HG03064 (cell line): ENCODE measurements at regions not wholly inside any gene's neighbourhood (a gene's known extent, or its start where the extent isn't known, plus 50 kb on each side); places are given as distances from the start of the nearest gene placed in this dataset.

ENCODE experiments used
- ATAC-seq: cut with Tn5 transposase; IDR thresholded peaks from one replicate; pipeline ENCODE4 v1.9.1; 2021; ENCODE audit warnings: low read depth; ENCODE audit not compliant: unreplicated experiment

DNA sequence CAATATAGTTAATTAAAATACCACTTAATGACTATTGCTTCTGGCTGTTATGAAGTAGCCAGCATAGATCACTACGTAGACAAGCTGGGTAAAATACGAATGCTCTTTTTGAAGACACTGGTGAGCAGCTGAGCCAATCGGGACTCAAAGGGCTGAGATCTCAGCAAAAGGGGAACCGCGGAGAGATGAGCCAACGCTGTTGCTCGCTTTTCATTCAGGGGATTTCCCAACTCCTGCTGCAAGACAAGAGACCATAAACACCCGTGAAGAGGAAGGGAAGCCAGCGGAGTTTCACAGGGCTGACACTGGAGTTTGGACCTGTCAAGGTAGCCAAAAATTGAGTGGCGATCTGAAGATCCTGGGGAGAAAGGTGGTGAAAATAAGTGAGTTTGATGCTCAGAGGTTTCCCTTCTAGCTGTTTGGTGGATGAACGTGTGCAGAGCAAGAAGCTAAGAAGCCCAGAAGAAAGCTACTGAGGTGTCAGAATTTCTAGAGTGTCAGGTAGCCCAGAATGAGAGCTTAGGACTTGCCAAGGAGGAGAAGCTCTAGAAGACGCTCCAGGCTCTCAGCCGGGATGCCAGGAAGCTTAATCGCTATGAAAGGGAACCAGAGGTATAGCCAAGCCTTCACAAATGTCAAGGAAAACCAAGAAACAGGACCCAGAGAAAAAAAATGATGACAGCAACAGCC, 79.6 kb upstream of the RNU6ATAC start:
- no peak for ATAC-seq

DNA sequence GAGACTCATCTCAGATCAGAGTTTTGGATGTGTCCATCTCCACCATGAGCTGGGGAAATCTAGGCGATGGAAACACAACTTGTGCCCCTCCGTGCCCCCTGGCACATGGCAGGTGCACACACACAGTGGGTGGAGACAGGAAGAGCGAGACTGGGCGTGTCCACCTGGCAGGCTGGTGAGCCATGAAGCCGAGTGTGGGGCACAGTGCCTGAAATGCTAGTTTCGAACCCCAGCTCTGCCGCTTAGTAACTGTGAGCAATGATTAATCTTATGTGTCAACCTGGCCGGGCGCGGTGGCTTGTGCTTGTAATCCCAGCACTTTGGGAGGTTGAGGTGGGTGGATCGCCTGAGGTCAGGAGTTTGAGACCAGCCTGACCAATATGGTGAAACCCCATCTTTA, 80.8 kb upstream of the RNU6ATAC start:
- ATAC-seq = no peak

- no peak for ATAC-seq
These were observed 78.2 kb upstream of the RXRA start for GRCh38 chr9:134247918-134248631.

GRCh38 chr9:134251296-134252069, 74.8 kb upstream of the RXRA start:
- no peak for ATAC-seq

DNA sequence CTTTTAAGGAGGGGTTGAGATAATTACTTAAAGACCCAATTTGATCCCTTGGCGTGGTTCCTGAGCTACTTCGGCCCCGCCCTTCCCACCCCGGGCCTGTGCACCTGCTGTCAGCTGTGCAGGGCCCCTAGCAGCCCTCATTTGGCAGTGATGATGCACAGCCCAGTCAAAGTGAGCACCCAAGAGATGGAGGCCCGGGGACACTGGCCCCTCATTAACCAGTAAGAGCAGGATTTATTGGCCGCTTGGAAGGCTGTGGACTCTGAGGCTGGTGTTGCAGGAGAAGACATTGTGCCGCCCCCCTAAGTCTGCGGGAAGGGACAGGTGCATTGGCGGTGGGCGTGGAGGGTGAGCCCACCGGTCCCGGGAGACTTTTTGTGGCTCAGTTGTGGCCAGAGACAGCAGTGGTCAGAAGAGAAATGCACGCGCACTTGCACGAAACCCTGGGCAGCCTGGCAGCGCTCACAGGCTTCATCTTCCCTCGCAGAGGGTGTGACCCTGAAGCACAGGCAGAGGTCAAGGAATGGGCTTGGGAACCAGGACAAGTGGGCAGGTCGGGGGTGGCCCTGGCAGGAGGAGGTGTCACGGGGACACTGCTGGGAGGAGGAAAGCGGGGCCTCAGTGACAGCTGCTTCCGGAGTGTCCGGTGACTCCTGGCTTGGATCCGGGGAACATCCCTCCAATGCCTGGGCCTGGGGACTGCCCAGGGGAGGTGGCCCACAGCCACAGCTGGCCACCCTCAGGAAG, 74.0 kb upstream of the RXRA start:
- no peak for ATAC-seq

DNA sequence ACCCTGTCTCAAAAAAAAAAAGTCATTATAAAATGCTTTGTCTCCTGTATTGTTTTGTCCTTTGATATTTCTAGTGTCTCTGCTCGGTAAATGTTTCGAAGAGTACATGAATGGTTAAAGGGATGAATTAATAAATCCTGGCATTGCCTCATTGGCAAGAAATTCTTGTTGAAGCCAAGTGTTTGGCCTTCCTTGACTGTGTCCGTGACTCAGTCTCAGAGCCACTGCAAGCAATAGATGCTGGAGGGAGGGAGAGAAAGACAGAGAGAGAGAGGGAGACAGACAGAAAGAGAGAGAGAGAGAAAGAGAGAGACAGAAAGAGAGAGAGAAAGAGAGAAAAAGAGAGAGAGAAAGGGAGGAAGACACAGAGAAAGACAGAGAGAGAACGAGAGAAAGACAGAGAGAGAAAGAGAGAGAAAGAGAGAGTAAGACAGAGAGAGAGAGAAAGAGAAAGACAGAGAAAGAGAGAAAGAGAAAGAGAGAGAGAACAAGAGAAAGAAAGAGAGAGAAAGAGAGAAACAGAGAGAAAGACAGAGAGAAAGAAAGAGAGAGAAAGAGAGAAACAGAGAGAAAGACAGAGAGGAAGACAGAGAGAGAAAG, 72.5 kb upstream of the RXRA start:
- no peak for ATAC-seq

DNA sequence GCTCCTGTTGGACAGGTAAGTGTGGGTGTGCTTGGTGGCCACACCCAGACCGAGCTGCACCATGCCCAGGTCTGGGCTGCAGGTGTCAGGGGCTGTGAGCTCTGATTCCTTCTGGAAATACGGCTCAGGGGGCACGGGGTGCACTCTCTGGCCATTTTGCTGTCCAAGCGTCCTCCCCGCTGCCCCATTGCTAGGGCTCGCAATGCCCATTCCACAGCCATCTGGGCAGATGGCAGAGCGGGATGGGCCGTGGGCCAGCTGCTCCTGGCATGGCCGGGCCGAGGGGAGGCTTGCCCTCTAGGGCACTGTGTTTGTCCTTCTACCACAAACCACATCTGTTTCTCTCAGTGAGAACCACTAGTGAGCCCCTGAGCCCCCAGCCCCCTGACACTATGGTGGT, 67.9 kb upstream of the RXRA start:
- no peak for ATAC-seq

DNA sequence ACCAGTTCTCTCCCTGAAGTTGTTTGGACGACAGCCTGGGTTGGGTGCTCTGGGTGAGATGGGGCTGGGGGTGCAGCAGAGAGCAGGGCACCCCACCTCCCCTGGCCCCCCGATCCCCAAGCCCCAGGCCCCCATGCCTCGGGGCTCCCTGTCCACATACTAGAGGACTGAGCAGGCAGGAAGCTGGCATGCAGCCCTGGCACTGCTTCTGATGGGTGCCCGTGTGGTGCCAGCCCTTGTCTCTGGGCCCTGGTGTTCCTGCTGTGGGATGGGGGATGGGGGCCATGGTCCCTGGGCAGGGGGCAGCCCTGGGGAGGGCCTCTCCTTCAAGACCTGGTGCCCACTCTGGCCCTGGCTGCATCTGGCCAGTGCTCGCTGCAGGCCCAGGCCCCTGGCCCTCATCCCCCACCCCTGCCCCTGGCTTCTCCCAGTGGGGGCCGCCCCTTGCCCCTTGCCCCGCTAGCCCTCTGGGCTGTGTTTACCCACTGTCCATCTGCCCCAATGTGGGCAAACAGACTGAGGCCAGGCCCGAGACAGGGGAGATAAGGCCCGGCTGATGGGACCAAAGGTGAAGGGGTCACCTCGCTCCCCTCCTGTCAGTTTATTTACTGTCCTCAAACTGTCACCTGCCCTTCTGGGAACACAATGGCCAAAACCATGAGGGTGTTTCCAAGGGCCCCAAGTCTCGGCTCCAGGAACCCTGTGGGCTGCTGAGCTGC, 67.3 kb upstream of the RXRA start:
- ATAC-seq = no peak

GRCh38 chr9:134259708-134260107, 66.5 kb upstream of the RXRA start:
- ATAC-seq = no peak

GRCh38 chr9:134260801-134261200, 65.5 kb upstream of the RXRA start:
- no peak for ATAC-seq

DNA sequence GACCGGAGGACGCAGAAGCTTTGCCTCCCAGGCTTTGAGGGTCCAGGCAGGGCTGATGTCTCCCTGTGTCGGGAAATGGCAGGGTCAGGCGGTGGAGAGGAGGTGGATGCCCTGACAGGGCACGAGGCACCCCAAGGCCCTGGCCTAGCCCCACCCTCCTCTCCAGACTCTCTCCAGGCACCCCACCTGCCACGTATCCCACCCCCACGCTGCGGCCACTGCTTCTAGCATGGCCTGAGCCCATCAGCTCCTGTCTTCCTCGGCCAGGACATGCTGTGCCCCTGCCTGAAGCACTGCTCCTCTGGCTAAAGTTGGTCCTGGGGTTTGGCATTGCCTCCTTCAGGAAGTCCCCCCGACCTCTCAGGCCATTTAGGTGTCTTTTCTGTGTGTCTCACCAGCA, 64.2 kb upstream of the RXRA start:
- no peak for ATAC-seq

DNA sequence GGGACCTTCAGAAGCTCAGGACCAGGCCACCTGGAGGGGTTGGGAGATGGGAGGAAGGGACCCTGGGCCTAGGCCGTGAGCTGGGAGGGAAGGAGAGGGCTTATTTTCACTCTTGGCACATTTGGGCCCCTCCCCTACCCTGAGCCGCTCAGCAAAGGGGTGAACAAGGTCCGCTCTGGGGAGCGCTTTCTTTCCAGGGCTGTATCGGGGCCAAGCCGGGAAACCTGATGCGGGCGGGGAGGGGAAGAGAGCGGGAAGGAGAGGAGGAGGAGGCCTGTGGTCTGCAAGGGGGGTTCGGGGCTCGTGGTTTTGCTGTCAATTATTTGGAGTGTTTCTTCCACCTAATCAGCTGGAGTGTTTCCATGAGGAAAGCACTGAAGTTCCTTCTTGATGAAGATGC, 62.7 kb upstream of the RXRA start:
- no peak for ATAC-seq

- ATAC-seq = no peak
These were observed 62.1 kb upstream of the RXRA start for GRCh38 chr9:134264169-134264568.

GRCh38 chr9:134265078-134265477, 61.2 kb upstream of the RXRA start:
- no peak for ATAC-seq

GRCh38 chr9:134266418-134266817, 59.8 kb upstream of the RXRA start:
- no peak for ATAC-seq

- ATAC-seq = no peak
These were observed 58.9 kb upstream of the RXRA start for GRCh38 chr9:134267305-134267880.

GRCh38 chr9:134267881-134268724, 58.2 kb upstream of the RXRA start:
- ATAC-seq = peak; percentile 74

DNA sequence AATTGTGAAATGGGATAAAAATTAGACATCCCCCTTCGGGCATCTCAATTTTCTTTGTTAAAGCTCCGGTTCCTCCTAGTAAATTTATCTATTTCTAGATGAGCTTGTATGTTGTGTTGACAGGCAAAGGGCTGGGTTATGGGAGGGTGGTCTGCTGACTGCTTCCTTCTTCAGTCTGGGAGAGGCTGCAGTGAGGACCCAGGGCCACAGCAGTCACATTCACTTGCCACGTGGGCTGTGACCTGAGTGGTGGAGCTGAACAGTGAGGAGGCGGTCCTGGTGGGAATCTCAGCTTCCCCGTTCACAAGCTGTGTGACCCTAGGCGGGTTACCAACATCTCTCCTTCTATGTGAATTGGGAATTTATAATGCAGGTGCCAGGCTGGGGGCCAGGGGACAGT, 57.5 kb upstream of the RXRA start:
- ATAC-seq = no peak
